GM10266 (cell line): ENCODE measurements at regions not wholly inside any gene's neighbourhood (a gene's known extent, or its start where the extent isn't known, plus 50 kb on each side); places are given as distances from the start of the nearest gene placed in this dataset.

Experiments used
- DNase-seq: peaks from one replicate; pipeline ENCODE4 v3.0.0; 2012; ENCODE audit errors: extremely low spot score
- TF ChIP-seq, protein P1 (sequence below): IDR thresholded peaks from 2 replicates; pipeline ENCODE4 v1.5.1; 2012; ENCODE audit warnings: mild to moderate bottlenecking, low read depth; ENCODE audit not compliant: control insufficient read depth, insufficient read depth; ENCODE audit errors: missing control alignments

DNA sequence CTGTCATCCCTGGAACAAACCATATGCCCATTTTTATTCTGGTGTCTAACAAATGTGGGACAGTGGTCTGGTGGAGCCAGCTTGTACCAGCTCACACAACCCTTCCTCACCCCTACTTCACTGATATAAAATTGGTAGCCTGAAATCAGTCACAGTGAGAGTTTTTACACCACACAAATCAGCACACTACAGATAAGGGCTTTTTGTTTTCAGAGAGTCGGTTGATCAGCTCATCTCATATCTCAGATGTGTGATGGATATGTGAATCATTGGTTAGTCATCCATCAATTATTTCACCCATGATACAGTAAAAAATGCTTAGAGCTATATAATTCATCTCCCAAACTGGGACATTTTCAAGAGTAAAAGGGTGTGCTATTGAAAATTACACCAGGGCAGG lies 529.2 kb downstream of the EBF1 start:
- DNase-seq, result no peak
- TF ChIP-seq, protein P1, sequence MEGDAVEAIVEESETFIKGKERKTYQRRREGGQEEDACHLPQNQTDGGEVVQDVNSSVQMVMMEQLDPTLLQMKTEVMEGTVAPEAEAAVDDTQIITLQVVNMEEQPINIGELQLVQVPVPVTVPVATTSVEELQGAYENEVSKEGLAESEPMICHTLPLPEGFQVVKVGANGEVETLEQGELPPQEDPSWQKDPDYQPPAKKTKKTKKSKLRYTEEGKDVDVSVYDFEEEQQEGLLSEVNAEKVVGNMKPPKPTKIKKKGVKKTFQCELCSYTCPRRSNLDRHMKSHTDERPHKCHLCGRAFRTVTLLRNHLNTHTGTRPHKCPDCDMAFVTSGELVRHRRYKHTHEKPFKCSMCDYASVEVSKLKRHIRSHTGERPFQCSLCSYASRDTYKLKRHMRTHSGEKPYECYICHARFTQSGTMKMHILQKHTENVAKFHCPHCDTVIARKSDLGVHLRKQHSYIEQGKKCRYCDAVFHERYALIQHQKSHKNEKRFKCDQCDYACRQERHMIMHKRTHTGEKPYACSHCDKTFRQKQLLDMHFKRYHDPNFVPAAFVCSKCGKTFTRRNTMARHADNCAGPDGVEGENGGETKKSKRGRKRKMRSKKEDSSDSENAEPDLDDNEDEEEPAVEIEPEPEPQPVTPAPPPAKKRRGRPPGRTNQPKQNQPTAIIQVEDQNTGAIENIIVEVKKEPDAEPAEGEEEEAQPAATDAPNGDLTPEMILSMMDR, result no peak

DNA sequence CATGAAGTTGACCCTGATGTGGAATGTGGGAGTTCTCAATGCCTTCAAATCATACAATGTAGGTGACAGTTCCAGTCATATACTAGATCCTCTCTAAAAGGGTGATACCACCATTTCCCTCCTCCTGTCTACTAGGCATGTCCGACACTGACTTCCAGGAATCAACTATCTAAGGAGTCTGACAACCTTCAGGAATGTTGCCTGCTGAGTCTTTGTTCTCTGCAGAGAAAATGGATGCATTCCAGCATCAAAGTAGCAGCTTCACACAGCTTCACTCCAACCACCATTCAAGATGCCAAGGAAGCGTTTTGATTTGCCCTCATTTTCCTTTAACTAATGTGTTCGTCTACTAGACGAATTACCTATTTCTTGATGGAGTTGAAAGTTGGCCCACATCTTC lies 530.2 kb downstream of the EBF1 start:
- TF ChIP-seq, protein P1, result no peak
- DNase-seq, result no peak

DNA sequence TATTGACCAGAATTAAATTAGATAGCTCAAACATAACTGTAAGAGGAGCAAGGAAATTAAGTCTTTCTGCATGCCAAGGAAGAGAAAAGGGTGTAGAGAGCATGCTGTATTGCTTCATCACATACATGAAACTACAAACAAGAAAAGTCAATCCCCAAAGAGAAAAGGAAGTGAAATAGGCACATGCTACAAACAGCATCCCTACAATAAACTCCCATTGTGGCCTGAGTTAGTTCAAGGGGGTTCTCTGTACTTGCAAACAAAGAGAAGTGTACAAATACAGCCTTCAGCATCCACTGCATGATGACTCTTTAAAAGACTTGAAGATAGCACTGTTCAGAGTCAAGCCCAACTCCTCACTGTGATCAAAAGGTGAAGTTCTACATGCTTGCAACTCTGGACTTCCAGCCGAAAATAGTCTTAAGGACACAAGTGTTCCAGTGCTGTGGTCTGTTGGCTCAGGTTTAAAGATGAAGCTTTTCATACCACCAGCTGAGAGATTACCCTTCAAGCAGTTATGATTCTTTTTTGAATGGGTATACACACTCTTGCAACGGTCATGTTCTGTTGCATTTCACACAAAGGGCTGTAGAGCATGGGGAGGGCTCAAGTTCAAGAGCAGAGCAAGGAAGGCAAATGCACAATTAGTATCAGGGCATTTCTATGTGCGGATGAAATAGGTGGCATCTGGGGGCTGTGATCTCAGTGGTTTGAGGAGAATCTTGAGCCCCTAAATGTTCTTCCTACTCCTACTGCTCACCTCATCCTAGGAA lies 534.5 kb downstream of the EBF1 start:
- DNase-seq, result peak; percentile 29
- TF ChIP-seq, protein P1, result no peak

DNA sequence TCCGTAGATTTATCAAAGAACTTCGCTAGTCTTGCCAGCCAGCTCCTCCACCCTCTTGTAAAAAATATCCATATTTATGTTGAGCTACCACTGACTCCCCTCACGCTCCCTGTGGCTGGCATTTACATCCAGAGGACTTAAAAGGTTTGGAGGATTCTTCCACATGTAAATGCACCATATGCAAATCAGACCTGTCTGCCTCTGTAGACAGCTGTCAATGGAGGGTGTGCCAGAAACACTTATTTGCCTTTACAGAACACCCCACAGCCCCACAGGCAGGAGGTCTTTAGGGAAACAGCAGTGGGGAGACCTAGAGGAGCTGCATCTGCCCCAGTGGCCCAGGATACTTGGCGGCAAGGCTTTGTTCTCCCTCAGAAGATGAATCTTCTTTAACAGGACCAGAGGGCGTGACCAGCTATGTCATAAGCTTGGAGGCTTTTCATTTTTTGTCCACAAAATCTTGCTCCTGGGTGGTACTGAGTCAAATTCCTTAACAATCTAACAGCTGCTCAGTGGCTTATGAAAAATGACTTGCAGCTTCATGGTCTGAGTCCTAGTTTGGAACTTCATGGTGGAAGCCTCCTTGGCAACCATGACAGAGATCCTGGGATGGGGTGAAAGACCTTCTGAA lies 535.8 kb downstream of the EBF1 start:
- TF ChIP-seq, protein P1, result no peak
- no peak for DNase-seq

DNA sequence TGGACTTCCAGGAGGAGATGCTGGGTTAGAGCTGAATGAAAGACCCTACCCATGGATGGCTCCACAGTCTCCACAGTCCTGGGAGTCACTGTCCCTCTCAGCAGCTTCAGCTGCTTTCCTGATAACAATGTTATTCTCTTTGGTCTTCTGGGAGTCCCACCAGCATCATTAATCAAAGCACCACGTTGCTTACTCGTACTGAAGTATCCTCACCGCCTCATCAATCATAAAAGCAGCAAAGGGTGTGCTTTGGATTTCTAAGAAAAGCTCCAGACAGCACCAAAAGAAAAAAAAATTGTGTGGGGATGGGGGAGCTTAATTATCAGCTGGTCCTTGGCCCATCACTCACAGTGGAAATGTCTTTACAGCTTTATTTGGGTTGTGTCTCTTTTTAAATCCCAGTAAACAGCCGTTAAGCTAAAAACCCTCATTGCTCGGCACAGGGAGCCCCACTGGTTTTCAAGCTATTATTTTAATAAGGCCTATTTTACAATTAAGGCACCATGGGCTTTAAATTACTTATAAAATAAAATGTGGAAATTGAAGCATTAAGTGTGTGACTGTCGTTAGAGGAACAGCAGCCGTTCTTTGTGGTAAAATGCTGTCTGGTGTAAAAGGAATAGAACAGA lies 538.0 kb downstream of the EBF1 start:
- TF ChIP-seq, protein P1, result no peak
- DNase-seq, result no peak

DNA sequence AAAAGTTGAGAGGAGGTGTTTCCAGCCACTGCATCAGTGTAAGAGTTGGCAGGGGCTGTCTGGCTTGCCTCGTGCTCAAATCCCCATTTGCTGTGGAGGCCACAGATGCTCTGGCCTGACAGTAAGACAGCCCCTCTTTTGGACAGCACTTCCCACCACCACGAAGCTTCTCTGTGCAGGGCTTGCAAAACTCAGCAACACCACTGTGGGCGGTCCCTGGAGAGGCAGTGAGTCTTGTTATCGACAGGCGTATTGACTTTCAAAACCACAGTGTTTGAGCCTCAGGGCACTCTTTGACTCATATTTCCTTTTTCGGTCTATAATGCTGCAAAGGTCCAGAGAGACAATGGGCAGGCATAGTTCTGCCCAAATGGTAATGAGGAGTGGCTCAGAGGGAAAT lies 539.5 kb downstream of the EBF1 start:
- TF ChIP-seq, protein P1, result no peak
- DNase-seq, result peak; percentile 66

DNA sequence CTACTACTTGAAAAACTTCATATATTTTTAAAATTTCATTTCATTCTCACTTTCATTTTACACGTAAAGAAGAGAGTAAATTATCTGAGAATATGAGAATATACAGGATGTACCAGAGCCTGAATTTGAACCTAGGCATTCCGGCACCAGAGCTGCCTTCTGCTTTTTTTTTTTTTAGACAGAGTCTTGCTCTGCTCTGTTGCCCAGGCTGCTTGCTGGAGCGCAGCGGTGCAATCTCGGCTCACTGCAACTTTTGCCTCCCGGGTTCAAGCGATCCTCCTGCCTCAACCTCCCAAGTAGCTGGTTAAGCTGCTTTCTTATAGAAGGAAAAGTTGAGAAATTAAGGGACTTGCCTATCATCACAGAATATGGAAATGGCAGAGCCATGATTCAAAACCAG lies 540.1 kb downstream of the EBF1 start:
- DNase-seq, result no peak
- TF ChIP-seq, protein P1, result no peak
